Upper lobe of left lung (tissue), 4 donors: ENCODE measurements at regions not wholly inside any gene's neighbourhood (a gene's known extent, or its start where the extent isn't known, plus 50 kb on each side); places are given as distances from the start of the nearest gene placed in this dataset.

Experiments
- POLR2A ChIP-seq, 4 donors: fragments of 450-650 bp; IDR thresholded peaks; one replicate each; pipeline ENCODE4 v1.5.1; 2016 to 2017; ENCODE audit warnings: antibody characterized with exemption in 4 of 4, mild to moderate bottlenecking in 2 of 4
- POLR2AphosphoS5 ChIP-seq, 2 donors: sonication (generic); formaldehyde crosslinking; IDR thresholded peaks; one replicate each; pipeline ENCODE4 v1.5.1; 2017; ENCODE audit warnings: antibody characterized with exemption in 2 of 2
- TF ChIP-seq, protein P1 (sequence below), 6 experiments: fragments of 450-650 bp in 4 of 6; fragments of 200-600 bp in 2 of 6; sonication (generic) in 2 of 6; IDR thresholded peaks; one replicate each; pipeline ENCODE4 v1.5.1; 2016 to 2019; ENCODE audit warnings: antibody characterized with exemption in 6 of 6

DNA sequence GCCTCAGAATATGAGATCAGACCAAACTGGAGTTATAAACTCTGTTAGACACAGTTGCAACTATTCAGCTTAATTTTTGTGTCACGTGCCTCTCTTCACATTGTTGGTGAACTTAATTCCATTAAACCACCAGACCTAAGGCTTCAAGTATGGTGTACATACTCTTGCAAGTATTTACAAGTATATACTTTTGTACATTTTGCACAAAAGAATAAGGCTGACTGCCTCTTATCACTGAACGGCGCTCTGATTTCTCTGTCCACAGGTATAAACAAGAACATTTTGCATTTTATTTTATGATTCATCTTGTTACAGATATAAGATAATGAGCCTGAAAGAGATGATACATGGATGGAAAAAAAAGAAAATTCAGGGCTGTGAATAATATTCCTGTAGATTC, 269.7 kb upstream of the ACVR2A start:
- TF ChIP-seq, protein P1, sequence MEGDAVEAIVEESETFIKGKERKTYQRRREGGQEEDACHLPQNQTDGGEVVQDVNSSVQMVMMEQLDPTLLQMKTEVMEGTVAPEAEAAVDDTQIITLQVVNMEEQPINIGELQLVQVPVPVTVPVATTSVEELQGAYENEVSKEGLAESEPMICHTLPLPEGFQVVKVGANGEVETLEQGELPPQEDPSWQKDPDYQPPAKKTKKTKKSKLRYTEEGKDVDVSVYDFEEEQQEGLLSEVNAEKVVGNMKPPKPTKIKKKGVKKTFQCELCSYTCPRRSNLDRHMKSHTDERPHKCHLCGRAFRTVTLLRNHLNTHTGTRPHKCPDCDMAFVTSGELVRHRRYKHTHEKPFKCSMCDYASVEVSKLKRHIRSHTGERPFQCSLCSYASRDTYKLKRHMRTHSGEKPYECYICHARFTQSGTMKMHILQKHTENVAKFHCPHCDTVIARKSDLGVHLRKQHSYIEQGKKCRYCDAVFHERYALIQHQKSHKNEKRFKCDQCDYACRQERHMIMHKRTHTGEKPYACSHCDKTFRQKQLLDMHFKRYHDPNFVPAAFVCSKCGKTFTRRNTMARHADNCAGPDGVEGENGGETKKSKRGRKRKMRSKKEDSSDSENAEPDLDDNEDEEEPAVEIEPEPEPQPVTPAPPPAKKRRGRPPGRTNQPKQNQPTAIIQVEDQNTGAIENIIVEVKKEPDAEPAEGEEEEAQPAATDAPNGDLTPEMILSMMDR (IDR thresholded peaks at IDR 0.05) = no peak
- TF ChIP-seq POLR2A (IDR thresholded peaks at IDR 0.05) (no peak), POLR2AphosphoS5 (IDR thresholded peaks at IDR 0.05) (no peak)
